D721Med (cell line): ENCODE measurements at regions not wholly inside any gene's neighbourhood (a gene's known extent, or its start where the extent isn't known, plus 50 kb on each side); places are given as distances from the start of the nearest gene placed in this dataset.

ENCODE experiments used
- DNase-seq: peaks from one replicate; pipeline ENCODE4 v3.0.0; 2011; ENCODE audit warnings: low spot score; ENCODE audit not compliant: insufficient read length
- FAIRE-seq: peaks from 2 replicates; lab custom pipeline; 2011; peaks lifted over from hg19 to GRCh38; lab: Jason Lieb, UNC
- CTCF ChIP-seq: IDR thresholded peaks from 2 replicates; pipeline ENCODE4 v1.5.1; 2012; ENCODE audit warnings: mild to moderate bottlenecking, control low read depth; ENCODE audit not compliant: insufficient read depth; ENCODE audit errors: missing control alignments

- no peak for TF ChIP-seq CTCF
- DNase-seq (no peak), FAIRE-seq (peak; percentile 6)
Measured at GRCh38 chr3:16816048-16816780, 68.5 kb upstream of the PLCL2 start.

GRCh38 chr3:16817197-16817596 lies 67.6 kb upstream of the PLCL2 start:
- DNase-seq = no peak
- no peak for TF ChIP-seq CTCF
- FAIRE-seq = no peak

- TF ChIP-seq CTCF = no peak
- no peak for FAIRE-seq
- DNase-seq = no peak
Measured at GRCh38 chr3:16818194-16818593, 66.6 kb upstream of the PLCL2 start.

- DNase-seq (no peak), FAIRE-seq (no peak)
- no peak for TF ChIP-seq CTCF
Measured at GRCh38 chr3:16818945-16819344, 65.8 kb upstream of the PLCL2 start.

- DNase-seq = no peak
- no peak for FAIRE-seq
- TF ChIP-seq CTCF = no peak
Measured at GRCh38 chr3:16820485-16820884, 64.3 kb upstream of the PLCL2 start.

GRCh38 chr3:16821053-16821452 lies 63.7 kb upstream of the PLCL2 start:
- no peak for TF ChIP-seq CTCF
- DNase-seq (no peak), FAIRE-seq (no peak)

- no peak for TF ChIP-seq CTCF
- no peak for DNase-seq
- no peak for FAIRE-seq
Measured at GRCh38 chr3:16824081-16824696, 60.6 kb upstream of the PLCL2 start.
